ENCODE measurements at regions not wholly inside any gene's neighbourhood (a gene's known extent, or its start where the extent isn't known, plus 50 kb on each side); places are given as distances from the start of the nearest gene placed in this dataset.

GRCh38 chr16:86319585-86320236, 190.6 kb upstream of the FOXF1 start:
- BruUV-seq (replicated peaks) = no TSS peak
- POLR2A ChIA-PET (ENCODE audit: unreplicated experiment) = no interaction called here
- no peak for DNase-seq
- no peak for TF ChIP-seq EZH2 (IDR thresholded peaks at IDR 0.05; ENCODE audit: low read depth)
- TF ChIP-seq, protein P1, sequence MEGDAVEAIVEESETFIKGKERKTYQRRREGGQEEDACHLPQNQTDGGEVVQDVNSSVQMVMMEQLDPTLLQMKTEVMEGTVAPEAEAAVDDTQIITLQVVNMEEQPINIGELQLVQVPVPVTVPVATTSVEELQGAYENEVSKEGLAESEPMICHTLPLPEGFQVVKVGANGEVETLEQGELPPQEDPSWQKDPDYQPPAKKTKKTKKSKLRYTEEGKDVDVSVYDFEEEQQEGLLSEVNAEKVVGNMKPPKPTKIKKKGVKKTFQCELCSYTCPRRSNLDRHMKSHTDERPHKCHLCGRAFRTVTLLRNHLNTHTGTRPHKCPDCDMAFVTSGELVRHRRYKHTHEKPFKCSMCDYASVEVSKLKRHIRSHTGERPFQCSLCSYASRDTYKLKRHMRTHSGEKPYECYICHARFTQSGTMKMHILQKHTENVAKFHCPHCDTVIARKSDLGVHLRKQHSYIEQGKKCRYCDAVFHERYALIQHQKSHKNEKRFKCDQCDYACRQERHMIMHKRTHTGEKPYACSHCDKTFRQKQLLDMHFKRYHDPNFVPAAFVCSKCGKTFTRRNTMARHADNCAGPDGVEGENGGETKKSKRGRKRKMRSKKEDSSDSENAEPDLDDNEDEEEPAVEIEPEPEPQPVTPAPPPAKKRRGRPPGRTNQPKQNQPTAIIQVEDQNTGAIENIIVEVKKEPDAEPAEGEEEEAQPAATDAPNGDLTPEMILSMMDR (conservative IDR thresholded peaks at IDR 0.05) = no peak
- H2AFZ ChIP-seq = no peak overlapping the region
- H3K4me1 ChIP-seq (replicated peaks; ENCODE audit: insufficient read depth) = no peaks in the 10 kb centered on the region
- H3K27me3 ChIP-seq (ENCODE audit: insufficient read depth, low read depth) = peaks cover 78% of the 10 kb centered on the region
- H3K79me2 ChIP-seq (ENCODE audit: low read depth) = no peaks in the 10 kb centered on the region
- H3K9me2 ChIP-seq (ENCODE audit: insufficient read depth) = no peaks in the 10 kb centered on the region
- H3K4me2 ChIP-seq = no peak overlapping the region
- no peak overlapping the region for H3K4me3 ChIP-seq
- intact Hi-C loops (cut with micrococcal nuclease; ENCODE audit: unreplicated experiment) = no loop called here
- no peaks in the 10 kb centered on the region for H3K9me3 ChIP-seq (ENCODE audit: insufficient read depth, low read depth)
- H4K20me1 ChIP-seq (ENCODE audit: insufficient read depth) = no peaks in the 10 kb centered on the region
- H3K36me3 ChIP-seq (ENCODE audit: low read depth) = no peaks in the 10 kb centered on the region
- H3F3A ChIP-seq (ENCODE audit: insufficient read depth, low read depth) = no peaks in the 10 kb centered on the region
- CTCF ChIA-PET = no interaction called here
- H3K27ac ChIP-seq = no peak overlapping the region

GRCh38 chr16:86320237-86320595, 190.1 kb upstream of the FOXF1 start:
- ChIA-PET CTCF (no interaction called here), POLR2A (ENCODE audit: unreplicated experiment) (no interaction called here)
- no peak for DNase-seq
- H3F3A ChIP-seq (ENCODE audit: insufficient read depth, low read depth) = no peaks in the 10 kb centered on the region
- no peaks in the 10 kb centered on the region for H4K20me1 ChIP-seq (ENCODE audit: insufficient read depth)
- H3K4me3 ChIP-seq = no peak overlapping the region
- no peaks in the 10 kb centered on the region for H3K79me2 ChIP-seq (ENCODE audit: low read depth)
- H3K36me3 ChIP-seq (ENCODE audit: low read depth) = no peaks in the 10 kb centered on the region
- no peaks in the 10 kb centered on the region for H3K4me1 ChIP-seq (replicated peaks; ENCODE audit: insufficient read depth)
- intact Hi-C loops (cut with micrococcal nuclease; ENCODE audit: unreplicated experiment) = no loop called here
- no TSS peak for BruUV-seq (replicated peaks)
- no peak overlapping the region for H3K27ac ChIP-seq
- H3K4me2 ChIP-seq = no peak overlapping the region
- no peaks in the 10 kb centered on the region for H3K9me3 ChIP-seq (ENCODE audit: insufficient read depth, low read depth)
- TF ChIP-seq EZH2 (IDR thresholded peaks at IDR 0.05; ENCODE audit: low read depth) = no peak
- TF ChIP-seq, protein P1 (conservative IDR thresholded peaks at IDR 0.05) = no peak
- H2AFZ ChIP-seq = no peak overlapping the region
- H3K27me3 ChIP-seq (ENCODE audit: insufficient read depth, low read depth) = peaks cover 78% of the 10 kb centered on the region
- no peaks in the 10 kb centered on the region for H3K9me2 ChIP-seq (ENCODE audit: insufficient read depth)

DNA sequence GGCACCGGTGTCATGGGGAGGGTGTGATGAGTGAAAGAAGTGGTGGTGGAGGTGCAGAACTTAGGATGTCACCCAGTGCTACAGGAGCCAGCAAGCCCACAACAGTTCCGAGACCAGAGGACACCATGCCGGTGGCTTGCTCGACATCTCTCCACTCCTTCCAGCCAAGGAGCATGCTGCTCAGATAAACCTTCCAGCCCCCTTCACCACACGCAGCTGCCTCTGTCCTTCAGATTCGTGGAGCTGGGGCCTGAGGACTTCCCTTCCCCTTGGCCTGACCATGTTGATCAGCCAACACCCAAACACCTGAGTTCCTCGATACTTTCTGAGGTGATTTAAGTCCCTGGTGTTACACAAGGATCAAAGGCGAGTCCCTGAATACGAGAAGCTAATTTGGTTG, 188.8 kb upstream of the FOXF1 start:
- no peaks in the 10 kb centered on the region for H3K9me2 ChIP-seq (ENCODE audit: insufficient read depth)
- no peaks in the 10 kb centered on the region for H3K79me2 ChIP-seq (ENCODE audit: low read depth)
- TF ChIP-seq EZH2 (IDR thresholded peaks at IDR 0.05; ENCODE audit: low read depth) = no peak
- TF ChIP-seq, protein P1 (conservative IDR thresholded peaks at IDR 0.05) = no peak
- POLR2A ChIA-PET (ENCODE audit: unreplicated experiment) = no interaction called here
- CTCF ChIA-PET = no interaction called here
- H3K4me3 ChIP-seq = no peak overlapping the region
- no peak for DNase-seq
- no TSS peak for BruUV-seq (replicated peaks)
- H3K36me3 ChIP-seq (ENCODE audit: low read depth) = no peaks in the 10 kb centered on the region
- no peaks in the 10 kb centered on the region for H3F3A ChIP-seq (ENCODE audit: insufficient read depth, low read depth)
- no peak overlapping the region for H3K4me2 ChIP-seq
- intact Hi-C loops (cut with micrococcal nuclease; ENCODE audit: unreplicated experiment) = no loop called here
- no peak overlapping the region for H3K27ac ChIP-seq
- H3K4me1 ChIP-seq (replicated peaks; ENCODE audit: insufficient read depth) = no peaks in the 10 kb centered on the region
- H2AFZ ChIP-seq = no peak overlapping the region
- H3K9me3 ChIP-seq (ENCODE audit: insufficient read depth, low read depth) = no peaks in the 10 kb centered on the region
- no peaks in the 10 kb centered on the region for H4K20me1 ChIP-seq (ENCODE audit: insufficient read depth)
- peaks cover 80% of the 10 kb centered on the region for H3K27me3 ChIP-seq (ENCODE audit: insufficient read depth, low read depth)

Data from PC-9 (cell line).